Psoas muscle (tissue), 7 donors: ENCODE measurements at regions not wholly inside any gene's neighbourhood (a gene's known extent, or its start where the extent isn't known, plus 50 kb on each side); places are given as distances from the start of the nearest gene placed in this dataset.
"Not testable (repeated sequence)": the region's sequence is repeated elsewhere in the genome, so short reads cannot be mapped to it uniquely, and the experiment has no call there.

ENCODE experiments used
- ATAC-seq, 4 donors: fragments of 200-7000 bp; cut with Tn5 transposase; one replicate each; pipeline ENCODE4 v1.9.1; 2020; ENCODE audit warnings: moderate library complexity in 3 of 4, mild to moderate bottlenecking in 2 of 4
- DNase-seq, 2 donors: peaks; one replicate each; pipeline ENCODE4 v3.0.0-alpha.2; 2020
- H3K27ac ChIP-seq: fragments of 200-600 bp; one replicate; pipeline ENCODE4 v1.8.0; 2022
- H3K27me3 ChIP-seq, 3 donors: fragments of 200-600 bp in 1 of 3; one replicate each; pipeline versions ENCODE4 v1.6.1 to v1.8.0; 2013 to 2022; ENCODE audit warnings: low read length in 2 of 3, mild to moderate bottlenecking in 2 of 3, moderate library complexity in 1 of 3; ENCODE audit not compliant: insufficient read depth in 3 of 3
- H3K36me3 ChIP-seq, 2 donors: fragments of 200-600 bp in 1 of 2; one replicate each; pipeline versions ENCODE4 v1.6.1 to v1.8.0; 2013 to 2022; ENCODE audit warnings: low read depth in 1 of 2, mild to moderate bottlenecking in 1 of 2, moderate library complexity in 1 of 2; ENCODE audit not compliant: insufficient read depth in 1 of 2
- H3K4me1 ChIP-seq: fragments of 200-600 bp; one replicate; pipeline ENCODE4 v1.8.0; 2022
- H3K4me3 ChIP-seq: fragments of 200-600 bp; one replicate; pipeline ENCODE4 v1.8.0; 2022; ENCODE audit warnings: mild to moderate bottlenecking
- H3K9me3 ChIP-seq: fragments of 200-600 bp; one replicate; pipeline ENCODE4 v1.8.0; 2022
- CTCF ChIP-seq: fragments of 200-600 bp; IDR thresholded peaks from one replicate; pipeline ENCODE4 v1.8.0; 2022; ENCODE audit warnings: antibody characterized with exemption
- WGBS, 3 donors: extraction: QIAGEN DNeasy Blood & Tissue Kit; methylation state at CpG; one replicate each; pipeline versions ENCODE4 v1.1.6 to v1.1.7; 2013; 5-methylcytosine and 5-hydroxymethylcytosine counted together
- intact Hi-C, 2 donors: fragments of 100-400 bp; cut with DNase I; formaldehyde crosslinking; loops; one replicate each; pipeline versions ENCODE4 v1.11.0 to v1.14.2; 2022
- donor health status: healthy with polysubstance abuse.
- donor health status: DM: no; HTN: no; CAD: no; lungs with moderate emphysema.
- donor health status: Bipolar disorder and iron deficiency.
- donor health status: healthy.
- donor health status: DM: yes; HTN: yes; CAD: no.
- donor health status: DM: no; HTN: no; CAD: no.
- donor health status: DM: yes; HTN: yes; CAD: no.

GRCh38 chr12:18837025-18837424, 99.1 kb downstream of the CAPZA3 start:
- Histone ChIP-seq H3K27ac (no peak overlapping the region), H3K4me1 (no peaks in the 10 kb centered on the region), H3K36me3 (no peaks in the 10 kb centered on the region), H3K27me3 (no peaks in the 10 kb centered on the region), H3K4me3 (no peak overlapping the region), H3K9me3 (no peaks in the 10 kb centered on the region)
- DNase-seq, result no peak
- no peak for TF ChIP-seq CTCF
- no peak for ATAC-seq
- intact Hi-C loops, result no loop called here
- 25 to 30% (median 30%) methylated on average over 4 of the region's 4 CpGs for WGBS, 3 donors

GRCh38 chr12:18837505-18837904, 99.6 kb downstream of the CAPZA3 start:
- no peak overlapping the region for H3K27ac ChIP-seq
- ATAC-seq (no peak), DNase-seq (no peak)
- no peaks in the 10 kb centered on the region for H3K27me3 ChIP-seq
- WGBS, 3 donors, result 55 to 64% (median 57%) methylated on average over 2 of the region's 2 CpGs
- no peaks in the 10 kb centered on the region for H3K9me3 ChIP-seq
- no peak for TF ChIP-seq CTCF
- H3K36me3 ChIP-seq, result no peaks in the 10 kb centered on the region
- intact Hi-C loops, result no loop called here
- no peak overlapping the region for H3K4me3 ChIP-seq
- no peaks in the 10 kb centered on the region for H3K4me1 ChIP-seq

GRCh38 chr12:18840997-18841396, 103.1 kb downstream of the CAPZA3 start:
- DNase-seq, H3K27ac ChIP-seq, H3K4me1 ChIP-seq, intact Hi-C loops, H3K36me3 ChIP-seq, H3K4me3 ChIP-seq, H3K27me3 ChIP-seq, ATAC-seq, H3K9me3 ChIP-seq: not testable (repeated sequence)
- WGBS, 3 donors, result 90 to 98% (median 96%) methylated on average over 4 of the region's 4 CpGs

GRCh38 chr12:18849080-18849479, 111.2 kb downstream of the CAPZA3 start:
- ATAC-seq, result no peak
- DNase-seq, result no peak
- Histone ChIP-seq H3K9me3 (peaks cover 4% of the 10 kb centered on the region), H3K4me3 (no peak overlapping the region), H3K36me3 (no peaks in the 10 kb centered on the region), H3K27ac (no peak overlapping the region), H3K4me1 (no peaks in the 10 kb centered on the region), H3K27me3 (no peaks in the 10 kb centered on the region)
- 84 to 91% (median 84%) methylated on average over 4 of the region's 4 CpGs for WGBS, 3 donors
- intact Hi-C loops, result no loop called here
- no peak for TF ChIP-seq CTCF

- ATAC-seq, result no peak
- TF ChIP-seq CTCF, result no peak
- no peak overlapping the region for H3K27ac ChIP-seq
- WGBS, 3 donors, result 86 to 89% (median 88%) methylated on average over 1 of the region's 1 CpG
- intact Hi-C loops, result no loop called here
- no peaks in the 10 kb centered on the region for H3K36me3 ChIP-seq
- H3K9me3 ChIP-seq, result peaks cover 4% of the 10 kb centered on the region
- no peaks in the 10 kb centered on the region for H3K4me1 ChIP-seq
- no peak overlapping the region for H3K4me3 ChIP-seq
- no peaks in the 10 kb centered on the region for H3K27me3 ChIP-seq
- DNase-seq, result no peak
Observed at GRCh38 chr12:18849761-18850160, 111.8 kb downstream of the CAPZA3 start.
